K562 (cell line): ENCODE measurements at regions not wholly inside any gene's neighbourhood (a gene's known extent, or its start where the extent isn't known, plus 50 kb on each side); places are given as distances from the start of the nearest gene placed in this dataset.

ENCODE experiments used
- BDP1 ChIP-seq: IDR thresholded peaks from 3 replicates; pipeline ENCODE4 v1.6.1; 2011; ENCODE audit not compliant: insufficient read length, insufficient read depth
- GABPA ChIP-seq: fragments of 200-800 bp; sonication (Bioruptor generic); conservative IDR thresholded peaks from 2 replicates; pipeline ENCODE4 v1.6.1; 2016; ENCODE audit warnings: low read depth, missing genetic modification characterization, missing compliant biosample characterization
- KLF1 ChIP-seq: fragments of 450-650 bp; IDR thresholded peaks from 2 replicates; pipeline ENCODE4 v1.6.1; 2016; ENCODE audit warnings: missing genetic modification characterization, missing compliant biosample characterization
- MBD1 ChIP-seq: fragments of 250-450 bp; sonication (Bioruptor Pico); IDR thresholded peaks from 2 replicates; pipeline ENCODE4 v1.8.0; 2022; ENCODE audit warnings: inconsistent platforms
- POLR2A ChIP-seq: fragments of 450-650 bp; conservative IDR thresholded peaks from 2 replicates; pipeline ENCODE4 v1.6.1; 2016

- no peak for TF ChIP-seq MBD1
- TF ChIP-seq POLR2A = no peak
- TF ChIP-seq GABPA (tag) = no peak
- no peak for TF ChIP-seq KLF1 (tag)
- TF ChIP-seq BDP1 = no peak
Observed at GRCh38 chr10:130575756-130576285, 439.6 kb downstream of the GLRX3 start.
